GM21515 (cell line): ENCODE measurements at regions not wholly inside any gene's neighbourhood (a gene's known extent, or its start where the extent isn't known, plus 50 kb on each side); places are given as distances from the start of the nearest gene placed in this dataset.

ENCODE experiments used
- ATAC-seq: cut with Tn5 transposase; IDR thresholded peaks from one replicate; pipeline ENCODE4 v1.9.1; 2021; ENCODE audit not compliant: unreplicated experiment

DNA sequence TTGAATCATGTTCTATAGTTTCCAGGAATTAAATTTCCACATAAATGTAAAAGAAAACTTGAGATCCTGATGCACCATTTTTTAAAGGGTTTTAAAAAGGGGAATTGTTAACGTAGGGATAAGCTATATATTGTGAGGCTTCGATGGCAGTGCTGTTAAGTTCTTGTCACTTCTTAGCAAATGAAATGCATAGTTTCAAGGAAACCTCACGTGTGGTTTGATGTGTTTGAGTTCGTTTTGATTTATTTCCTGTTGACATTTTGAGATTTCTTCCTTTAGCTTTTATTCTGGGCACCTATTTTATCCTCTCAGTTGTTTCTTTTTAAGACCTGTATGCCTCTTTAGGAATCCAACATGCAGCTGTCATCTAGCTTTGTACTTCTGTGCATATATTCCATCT lies 301.0 kb downstream of the DOCK8 start:
- no peak for ATAC-seq

- no peak for ATAC-seq
Observed at GRCh38 chr9:517993-518392, 303.3 kb downstream of the DOCK8 start.

GRCh38 chr9:518540-518939 lies 303.9 kb downstream of the DOCK8 start:
- ATAC-seq, result no peak

- ATAC-seq, result no peak
Observed at GRCh38 chr9:519579-519978, 304.9 kb downstream of the DOCK8 start.

DNA sequence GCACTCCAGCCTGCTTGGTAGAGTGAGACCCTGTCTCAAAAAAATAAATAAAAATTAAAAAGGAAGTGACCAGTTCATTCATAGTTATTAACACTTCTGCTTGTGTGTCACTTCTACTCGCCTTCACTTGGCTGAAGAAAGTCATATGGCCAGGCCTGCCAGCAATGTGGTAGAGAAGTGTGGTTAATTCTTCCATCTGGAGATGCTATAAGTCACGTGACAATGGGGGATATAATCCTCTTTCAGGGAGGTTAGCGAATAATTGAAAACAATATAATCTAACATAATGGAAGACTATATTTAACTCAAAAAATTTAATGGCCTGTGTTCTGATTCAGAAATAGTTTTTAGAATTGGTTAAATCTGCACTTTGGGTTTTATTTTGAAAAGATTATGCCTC lies 305.6 kb downstream of the DOCK8 start:
- no peak for ATAC-seq

DNA sequence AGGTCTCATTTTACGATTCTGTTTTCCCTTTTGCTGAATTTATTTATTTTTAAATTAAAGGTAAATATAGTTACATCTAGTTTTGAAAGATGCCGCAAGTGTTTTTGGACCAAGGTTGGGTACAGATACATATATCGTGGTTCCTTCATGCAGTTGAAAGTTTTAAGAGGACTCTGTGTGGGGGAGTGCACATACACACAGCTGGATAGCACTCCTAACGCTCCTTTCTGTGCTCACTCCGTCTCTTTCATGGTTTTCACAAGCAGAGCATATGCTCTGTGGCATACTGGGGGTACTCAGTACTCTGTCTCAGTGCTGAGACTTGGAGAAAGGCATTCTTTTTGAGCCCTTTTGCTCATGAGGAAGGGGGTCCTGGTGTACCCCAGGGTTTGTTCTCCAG lies 307.5 kb downstream of the DOCK8 start:
- ATAC-seq, result no peak

DNA sequence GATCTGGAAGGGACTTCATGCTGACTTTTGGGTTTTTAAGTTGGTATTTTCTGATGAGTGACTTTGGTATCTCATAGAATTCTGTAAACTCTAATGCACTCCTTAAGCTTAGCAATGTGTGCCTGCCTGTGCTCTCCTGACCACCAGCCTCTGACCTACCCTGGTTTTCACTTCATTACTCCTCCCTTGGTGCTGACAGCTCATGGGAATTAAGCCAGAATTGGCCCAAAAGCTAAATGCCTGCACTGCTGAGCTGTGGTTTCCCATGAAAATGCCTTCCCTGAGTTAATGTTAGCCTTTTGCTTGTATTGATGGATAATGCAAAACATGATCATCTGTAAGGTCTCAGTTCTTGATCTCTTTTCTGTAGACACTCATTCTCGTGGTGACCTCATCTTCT lies 308.0 kb downstream of the DOCK8 start:
- ATAC-seq, result no peak

GRCh38 chr9:523444-523843 lies 308.8 kb downstream of the DOCK8 start:
- no peak for ATAC-seq

DNA sequence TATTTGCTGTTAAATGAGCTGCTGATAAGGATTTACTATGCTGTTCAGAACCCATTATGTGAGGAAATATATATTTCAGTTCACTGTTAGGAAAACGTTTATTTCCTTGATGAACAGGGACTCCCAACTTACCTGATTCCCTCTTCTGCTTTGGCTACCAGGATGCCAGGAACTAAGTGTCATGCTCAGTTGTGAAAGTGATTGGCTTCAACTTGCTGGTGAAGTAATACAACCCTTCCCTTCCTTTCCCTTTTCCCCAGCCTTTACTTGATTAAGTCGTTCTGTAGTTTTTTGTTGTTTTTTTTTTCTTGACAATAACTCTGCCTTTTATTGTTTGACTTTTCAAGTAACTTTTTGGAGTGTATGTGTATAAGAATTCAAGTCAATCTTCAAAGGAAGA lies 309.3 kb downstream of the DOCK8 start:
- ATAC-seq, result no peak

DNA sequence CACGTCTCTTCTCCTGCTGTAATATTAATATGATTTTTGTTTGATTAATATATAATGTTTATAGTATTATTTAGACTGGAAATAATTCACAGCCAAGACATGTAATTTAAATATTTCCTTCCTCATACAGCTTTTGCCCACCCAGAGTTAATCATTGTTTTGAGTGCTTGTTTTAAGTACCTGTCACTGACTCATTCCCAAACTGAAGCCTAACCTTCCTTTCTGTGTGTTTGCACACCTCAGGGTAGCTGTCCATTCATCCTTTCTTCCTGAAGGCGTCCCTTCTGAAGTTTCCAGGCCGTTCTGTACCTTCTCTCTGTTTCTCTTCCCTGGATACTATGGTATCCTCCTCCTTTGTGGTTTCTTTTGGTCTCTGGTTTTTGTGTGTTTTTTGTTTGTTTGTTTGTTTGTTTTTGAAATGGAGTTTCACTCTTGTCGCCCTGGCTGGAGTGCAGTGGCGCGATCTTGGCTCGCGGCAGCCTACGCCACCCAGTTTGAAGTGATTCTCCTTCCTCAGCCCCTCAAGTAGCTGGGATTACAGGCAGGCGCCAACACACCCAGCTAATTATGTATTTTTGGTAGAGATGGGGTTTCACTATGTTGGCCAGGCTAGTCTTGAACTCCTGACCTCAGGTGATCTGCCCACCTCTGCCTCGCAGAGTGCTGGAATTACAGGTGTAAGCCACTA lies 312.4 kb downstream of the DOCK8 start:
- ATAC-seq, result no peak

DNA sequence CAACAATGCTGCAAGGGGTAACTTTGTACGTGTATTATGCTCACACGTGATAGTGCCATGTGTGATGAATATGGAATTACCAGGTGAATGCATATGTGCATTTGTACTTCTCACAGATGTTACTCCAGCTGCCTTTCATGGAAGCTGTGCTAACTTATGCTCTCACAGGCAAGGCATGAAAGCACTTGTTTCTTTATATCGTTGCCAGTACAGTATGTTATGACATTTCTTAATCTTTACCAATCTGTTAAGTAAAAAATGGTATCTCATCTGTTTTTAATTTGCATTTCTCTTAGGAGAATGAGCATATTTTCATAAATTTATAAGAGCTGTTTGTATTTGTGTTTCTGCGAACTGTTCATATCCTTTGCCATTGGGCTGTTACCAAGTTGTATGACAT lies 311.8 kb upstream of the DMRT1 start:
- no peak for ATAC-seq

DNA sequence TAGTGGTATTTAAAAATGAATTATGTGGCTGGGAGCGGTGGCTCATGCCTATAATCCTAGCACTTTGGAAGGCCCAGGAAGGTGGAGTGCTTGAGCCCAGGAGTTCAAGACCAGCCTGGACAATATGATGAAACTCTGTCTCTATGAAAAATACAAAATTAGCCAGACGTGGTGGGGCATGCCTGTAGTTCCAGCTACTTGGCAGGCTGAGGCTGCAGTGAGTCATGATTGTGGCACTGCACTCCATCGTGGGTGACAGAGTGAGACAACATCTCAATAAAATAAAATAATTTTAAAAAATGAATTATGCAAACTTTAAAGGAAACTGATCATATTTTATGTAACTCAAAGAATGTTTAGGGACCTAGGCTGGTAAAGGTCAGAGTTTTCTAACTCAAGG lies 310.8 kb upstream of the DMRT1 start:
- no peak for ATAC-seq

DNA sequence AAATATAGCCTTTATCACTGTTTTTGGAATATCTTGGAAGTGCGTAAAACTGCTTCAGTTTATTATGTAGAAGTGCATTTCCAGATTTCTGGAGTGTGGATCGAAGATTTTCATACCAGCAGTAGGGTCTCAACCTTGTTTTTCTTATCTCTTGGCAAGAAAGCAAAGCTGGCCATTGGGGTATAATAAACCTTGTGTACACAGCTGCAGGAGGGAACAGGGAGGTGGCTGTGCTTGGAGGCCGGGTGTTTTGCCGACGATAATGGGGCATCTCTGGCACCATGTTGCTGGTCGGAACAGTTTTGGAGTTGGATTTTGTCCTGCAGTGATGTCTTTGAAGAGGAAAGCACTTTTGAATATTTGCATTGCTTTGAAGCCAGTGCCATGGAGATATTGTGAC lies 308.8 kb upstream of the DMRT1 start:
- no peak for ATAC-seq

GRCh38 chr9:534886-535285 lies 306.6 kb upstream of the DMRT1 start:
- ATAC-seq, result no peak

GRCh38 chr9:535356-535755 lies 306.1 kb upstream of the DMRT1 start:
- no peak for ATAC-seq

- no peak for ATAC-seq
Observed at GRCh38 chr9:536597-537511, 304.6 kb upstream of the DMRT1 start.

DNA sequence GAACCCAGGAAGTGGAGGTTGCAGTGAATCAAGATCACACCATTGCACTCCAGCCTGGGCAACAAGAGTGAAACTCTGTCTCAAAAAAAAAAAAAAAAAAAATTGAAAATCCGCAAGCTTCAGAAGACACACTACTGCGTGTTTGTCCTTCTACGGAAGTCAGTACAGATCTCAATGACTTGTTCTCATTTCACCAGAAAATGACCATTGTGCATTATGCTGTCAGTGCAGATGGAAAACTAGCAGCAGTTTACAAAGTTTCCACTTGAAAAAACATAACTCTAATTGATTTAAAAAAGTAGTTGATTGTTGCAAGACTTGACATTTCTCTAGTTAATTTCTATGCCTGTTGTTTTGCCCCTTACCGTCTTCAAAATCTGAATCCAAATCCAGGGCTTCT lies 298.0 kb upstream of the DMRT1 start:
- no peak for ATAC-seq

DNA sequence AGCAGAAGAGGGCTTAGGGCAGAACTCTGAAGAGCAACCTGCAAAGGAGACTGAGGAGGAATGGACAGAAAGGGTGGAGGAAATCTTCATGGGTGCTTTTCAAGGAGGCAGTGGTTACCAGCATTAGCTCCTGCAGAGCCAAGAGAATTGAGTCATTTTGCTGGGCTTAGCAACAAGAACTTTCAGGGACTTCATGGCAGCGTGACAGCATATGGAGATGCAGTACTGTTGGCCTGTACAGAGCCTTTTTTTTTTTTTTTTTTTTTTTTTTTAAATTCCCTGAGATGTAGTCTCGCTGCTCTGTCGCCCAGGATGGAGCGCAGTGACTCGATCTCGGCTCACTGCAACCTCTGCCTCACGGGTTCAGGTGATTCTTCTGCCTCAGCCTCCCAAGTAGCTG lies 296.0 kb upstream of the DMRT1 start:
- ATAC-seq, result no peak

DNA sequence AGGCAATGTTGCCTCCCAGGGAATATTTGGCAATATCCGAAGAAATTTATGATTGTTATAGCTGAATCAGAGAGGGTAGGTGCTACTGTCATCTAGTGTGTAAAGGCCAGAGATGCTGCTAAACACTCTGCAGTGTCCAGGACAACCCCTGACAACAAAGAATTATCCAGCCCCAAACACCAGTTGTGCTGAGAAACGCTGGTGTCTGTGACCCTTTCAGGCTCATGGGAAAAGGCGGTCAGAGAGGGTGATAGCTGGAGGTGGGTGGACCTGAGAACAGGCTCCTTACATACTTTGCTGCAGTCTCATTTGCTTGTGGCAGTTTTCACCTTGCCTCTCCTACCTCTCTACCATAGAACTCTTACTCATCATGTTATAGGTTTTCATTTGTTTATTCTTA lies 295.3 kb upstream of the DMRT1 start:
- no peak for ATAC-seq

GRCh38 chr9:546797-547223 lies 294.7 kb upstream of the DMRT1 start:
- no peak for ATAC-seq

DNA sequence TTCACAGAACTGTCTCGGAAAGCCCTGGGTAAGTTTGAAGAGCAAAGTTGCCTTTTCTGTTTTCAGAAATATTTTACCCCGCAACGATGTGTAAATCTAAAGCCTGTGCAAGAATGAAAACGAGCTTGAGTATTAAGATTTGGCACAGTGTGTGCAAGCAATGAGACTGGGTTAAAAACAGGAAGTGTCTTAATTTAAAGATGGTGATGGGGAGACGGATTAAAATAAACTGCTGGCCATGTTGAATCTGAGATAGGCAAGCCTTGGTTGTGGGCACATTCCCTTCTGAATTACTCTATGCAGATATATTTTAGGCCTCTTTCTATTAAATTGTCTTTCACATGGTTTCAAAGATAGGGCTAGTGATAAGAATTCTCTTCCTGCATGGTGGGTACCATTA lies 294.2 kb upstream of the DMRT1 start:
- no peak for ATAC-seq

GRCh38 chr9:549455-549997 lies 292.0 kb upstream of the DMRT1 start:
- no peak for ATAC-seq
